NCI-H1436 (cell line): ENCODE measurements at regions not wholly inside any gene's neighbourhood (a gene's known extent, or its start where the extent isn't known, plus 50 kb on each side); places are given as distances from the start of the nearest gene placed in this dataset.

Source experiments
- DNase-seq: peaks from one replicate; lab custom pipeline; 2025; lab: John Stamatoyannopoulos, UW

DNA sequence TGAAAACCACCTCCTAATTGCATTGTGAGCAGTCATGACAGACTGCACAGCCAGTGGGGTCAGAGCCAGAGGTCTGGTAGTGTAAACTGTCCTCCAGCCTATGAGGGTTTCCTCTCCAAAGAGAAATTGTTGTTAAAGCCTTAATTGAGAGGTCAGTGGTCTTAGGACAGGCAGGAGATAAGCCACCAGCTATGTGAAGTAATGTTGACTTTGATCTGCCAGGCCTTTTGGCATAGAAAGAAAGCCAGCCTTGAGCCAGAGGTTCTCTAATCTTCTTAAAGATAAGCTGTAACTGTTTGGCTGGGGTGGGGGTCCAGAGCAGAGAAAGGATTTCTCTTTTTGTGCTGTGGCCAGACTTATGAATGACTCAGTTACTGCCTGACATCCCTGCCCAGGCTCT lies 248.4 kb downstream of the WDR11 start:
- no peak for DNase-seq

DNA sequence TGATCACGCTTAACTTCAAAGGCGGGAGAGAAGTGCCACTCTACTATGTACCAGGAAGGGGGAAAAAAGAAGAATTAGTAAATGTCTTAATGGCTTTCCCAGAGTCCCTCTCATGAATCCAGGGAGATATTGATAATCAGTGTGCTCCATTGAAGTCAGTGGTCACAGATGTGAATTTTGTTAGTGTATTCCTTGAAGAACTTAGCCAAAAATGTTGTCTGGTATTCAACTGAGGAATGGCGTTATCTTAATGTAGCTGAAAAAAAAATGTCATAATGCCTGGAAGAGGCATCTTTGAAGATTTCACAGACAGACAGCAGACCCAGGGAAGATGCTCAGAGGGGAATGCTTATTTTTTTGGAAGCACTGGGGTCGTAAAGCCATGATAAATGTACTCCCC lies 250.4 kb downstream of the WDR11 start:
- no peak for DNase-seq

DNA sequence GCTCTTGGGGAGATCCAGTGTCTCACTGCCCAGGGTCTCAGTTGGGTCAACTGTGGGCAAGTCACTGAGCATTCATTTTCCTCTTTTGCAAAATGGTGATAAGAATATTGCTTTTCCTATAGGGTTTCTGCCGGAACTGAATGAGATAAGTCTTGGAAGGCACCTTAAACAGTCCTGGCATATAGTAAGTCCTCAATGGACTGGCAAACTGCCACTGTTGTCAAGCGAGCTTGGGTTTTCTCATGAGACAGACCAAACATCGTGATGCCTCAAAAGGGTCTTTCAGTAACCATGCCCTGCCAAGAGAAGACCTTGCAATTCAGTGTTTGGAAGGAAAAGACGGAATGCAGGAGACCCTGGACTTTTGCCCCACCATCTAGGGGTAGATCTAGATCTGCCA lies 251.5 kb downstream of the WDR11 start:
- no peak for DNase-seq

DNA sequence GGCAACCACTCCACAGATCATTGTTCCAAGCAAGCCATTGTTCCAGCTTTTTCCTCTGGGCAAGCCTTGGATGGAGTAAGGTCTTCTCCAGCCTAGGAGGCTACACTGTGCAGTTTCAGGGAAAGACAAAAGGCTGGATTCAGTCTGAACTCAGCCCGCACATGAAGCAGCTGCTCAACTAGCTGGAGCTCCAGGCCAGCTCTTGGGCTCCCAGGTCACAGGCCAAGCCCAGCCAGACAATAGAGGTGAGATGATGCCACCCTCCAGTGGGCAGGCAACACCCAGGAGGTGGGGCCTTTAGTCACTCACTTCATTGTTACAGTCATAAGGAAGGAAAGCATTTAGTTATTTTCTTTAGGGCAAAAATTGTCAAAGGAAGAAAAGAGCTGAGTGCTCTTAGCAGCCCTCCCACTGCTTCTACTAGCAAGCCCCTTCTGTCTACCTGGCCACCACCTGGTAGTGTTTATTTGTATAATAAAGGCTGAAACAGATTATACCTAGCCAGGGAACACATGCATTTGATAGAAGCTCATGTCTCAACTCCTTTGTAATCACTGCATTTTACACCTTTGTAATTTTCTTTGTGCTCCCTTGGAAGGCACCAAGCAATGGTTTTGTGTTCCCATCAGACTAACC lies 253.4 kb downstream of the WDR11 start:
- DNase-seq, result no peak

DNA sequence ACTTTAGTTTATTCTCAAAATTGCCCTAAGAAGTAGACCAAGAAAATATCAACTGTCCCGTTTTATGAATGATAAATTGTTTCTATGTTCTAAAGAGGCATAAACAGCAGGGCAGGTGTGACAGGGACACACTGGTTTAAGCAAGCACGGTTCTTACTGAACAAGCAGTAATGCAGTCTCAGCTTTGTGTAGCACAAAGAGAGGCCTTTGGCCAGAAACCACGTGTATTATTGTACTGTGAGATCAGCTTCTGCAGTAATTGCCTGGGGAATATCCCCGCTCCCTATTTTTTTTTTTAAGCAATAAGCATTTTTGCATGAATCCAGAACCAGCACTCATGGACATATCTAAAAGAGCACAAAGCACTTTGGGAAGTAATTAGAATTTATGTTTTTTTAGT lies 255.4 kb downstream of the WDR11 start:
- DNase-seq, result no peak

DNA sequence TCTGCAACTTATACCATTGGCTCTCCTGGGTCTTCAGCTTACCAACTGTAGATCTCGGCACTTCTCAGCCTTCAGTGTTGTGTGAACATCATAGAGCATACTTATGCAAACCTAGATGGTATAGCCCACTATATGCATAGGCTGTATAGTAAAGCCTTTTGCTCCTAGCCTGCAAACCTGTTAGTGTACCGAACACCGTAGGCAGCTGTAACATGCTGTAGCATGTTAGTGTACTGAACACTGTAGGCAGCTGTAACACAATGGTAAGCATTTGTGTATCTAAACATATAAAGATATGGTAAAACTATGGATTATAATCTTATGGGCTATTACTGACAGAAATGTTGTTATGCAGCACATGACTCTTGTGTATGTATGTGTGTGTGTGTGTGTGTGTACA lies 256.9 kb downstream of the WDR11 start:
- no peak for DNase-seq

DNA sequence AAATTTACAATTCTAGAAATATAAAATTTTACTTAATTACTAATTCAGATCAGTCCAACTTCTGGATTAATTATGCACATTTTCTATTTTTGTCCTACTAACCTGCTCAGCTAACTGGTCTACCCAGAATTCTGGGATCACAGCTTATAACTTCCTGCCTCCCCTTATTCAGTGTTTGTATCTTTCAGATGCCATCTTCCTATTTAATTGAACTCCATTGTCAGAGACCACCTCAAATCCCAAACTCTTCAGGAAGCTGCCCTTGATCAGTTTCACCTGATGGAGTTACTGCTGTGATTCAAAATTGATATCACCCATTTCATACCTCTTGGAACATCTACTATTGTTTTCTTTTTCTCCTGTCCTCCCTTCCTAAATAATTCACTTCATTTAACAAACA lies 259.2 kb downstream of the WDR11 start:
- no peak for DNase-seq

DNA sequence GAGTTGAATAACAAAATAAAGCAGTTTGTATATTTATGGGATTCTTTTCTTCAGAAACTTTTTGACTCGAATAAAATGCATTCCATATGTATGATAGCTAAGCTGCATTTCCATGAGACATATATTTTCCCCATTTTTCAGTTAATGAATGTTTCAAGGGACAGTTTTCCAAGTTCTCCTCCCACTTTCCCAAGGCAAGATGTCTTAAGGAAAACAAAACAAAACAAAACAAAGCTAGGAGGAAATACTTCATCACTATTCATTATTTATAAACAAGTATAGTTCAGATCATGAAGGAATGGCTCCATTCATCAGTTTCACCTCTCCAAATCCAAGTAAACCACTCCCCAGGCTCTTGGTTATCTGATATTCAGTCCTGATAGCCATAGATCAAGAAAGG lies 261.0 kb downstream of the WDR11 start:
- DNase-seq, result no peak

DNA sequence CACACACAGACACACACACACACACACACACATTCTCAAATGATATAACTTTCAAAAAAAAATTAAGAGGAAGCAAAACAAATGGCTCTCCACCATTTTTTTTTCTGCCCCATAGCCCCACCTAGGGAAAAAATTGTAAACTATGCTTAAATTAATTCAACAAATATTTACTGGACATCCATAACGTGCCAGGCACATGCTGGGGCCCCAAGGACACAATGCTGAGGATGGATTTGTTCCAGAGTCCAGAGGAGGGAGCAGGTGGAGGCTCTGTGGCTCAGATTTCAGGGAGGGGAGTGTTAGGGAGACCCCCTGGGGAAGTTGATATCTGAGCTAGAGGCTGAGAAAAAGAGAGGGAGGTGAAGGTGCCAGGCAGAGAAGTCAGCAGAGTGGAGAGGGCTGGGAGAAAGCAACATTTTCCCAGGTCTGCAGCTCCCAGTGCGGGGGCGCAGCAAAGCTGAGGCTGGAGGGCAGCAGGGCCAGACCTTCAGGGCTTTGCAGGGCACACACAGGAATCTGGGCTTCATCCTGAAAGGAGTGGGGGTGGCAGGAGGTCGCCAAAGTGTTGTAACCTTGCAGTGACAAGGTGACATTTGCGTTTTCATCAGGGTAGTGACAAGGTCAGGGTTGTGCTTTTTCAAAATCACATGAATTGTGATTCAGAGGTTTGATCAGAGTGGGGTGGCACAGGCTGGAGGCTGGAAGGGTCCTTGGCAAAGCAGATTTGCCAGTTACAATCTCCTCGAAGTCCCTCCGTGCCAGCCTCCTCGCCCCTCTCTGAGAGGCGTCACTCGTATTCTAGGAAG lies 261.6 kb downstream of the WDR11 start:
- no peak for DNase-seq

DNA sequence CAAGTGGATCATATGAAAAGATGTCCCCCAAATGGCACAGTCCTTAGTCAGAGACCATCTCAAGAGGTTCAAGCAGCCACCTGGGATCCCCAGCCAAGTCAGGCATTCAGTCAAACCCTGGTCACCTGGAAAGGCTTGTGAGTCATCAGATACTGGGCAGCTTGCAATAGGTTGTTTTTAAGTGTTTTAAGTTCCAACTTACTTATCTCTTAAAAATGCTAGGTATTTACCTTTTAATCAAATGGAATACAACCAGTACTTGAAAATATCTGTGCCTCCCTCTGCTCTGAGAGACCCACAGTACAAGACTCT lies 262.2 kb downstream of the WDR11 start:
- DNase-seq, result no peak

DNA sequence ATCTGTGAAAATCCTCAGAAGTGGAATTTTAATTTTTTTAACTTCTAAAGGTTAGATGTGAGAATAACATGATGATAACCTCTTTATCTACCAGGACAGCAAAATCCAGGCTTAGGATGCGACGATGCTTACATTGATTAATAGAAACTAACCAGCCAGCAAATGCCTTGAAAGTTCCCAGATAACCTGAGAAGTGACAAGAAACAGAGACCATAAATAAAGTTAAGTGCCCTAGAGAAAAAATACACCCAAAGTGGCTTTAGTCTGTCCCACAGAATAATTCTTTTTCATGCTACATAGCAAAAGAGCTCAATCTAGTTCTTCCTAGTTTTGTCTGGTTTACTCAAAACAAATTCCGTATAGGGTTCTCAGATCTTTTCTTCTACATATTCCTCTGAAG lies 262.7 kb downstream of the WDR11 start:
- DNase-seq, result no peak

DNA sequence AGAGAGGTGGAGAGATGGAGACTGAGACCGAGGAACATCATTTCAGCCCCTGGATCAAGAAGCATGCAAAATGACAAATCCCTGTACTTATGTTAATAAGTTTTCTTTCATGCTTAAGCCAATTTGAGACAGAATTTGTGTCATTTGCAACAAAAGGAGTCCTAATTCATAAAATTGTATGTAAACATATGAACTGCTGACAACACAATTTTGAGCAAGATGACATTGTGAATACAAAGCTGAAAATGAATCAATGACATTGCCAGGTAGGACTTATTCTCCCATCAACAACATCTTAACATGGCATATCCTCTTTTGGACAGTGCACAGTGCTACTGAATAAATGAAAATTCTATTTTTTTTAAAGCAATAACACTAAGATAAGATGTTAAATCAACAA lies 264.0 kb downstream of the WDR11 start:
- DNase-seq, result no peak

DNA sequence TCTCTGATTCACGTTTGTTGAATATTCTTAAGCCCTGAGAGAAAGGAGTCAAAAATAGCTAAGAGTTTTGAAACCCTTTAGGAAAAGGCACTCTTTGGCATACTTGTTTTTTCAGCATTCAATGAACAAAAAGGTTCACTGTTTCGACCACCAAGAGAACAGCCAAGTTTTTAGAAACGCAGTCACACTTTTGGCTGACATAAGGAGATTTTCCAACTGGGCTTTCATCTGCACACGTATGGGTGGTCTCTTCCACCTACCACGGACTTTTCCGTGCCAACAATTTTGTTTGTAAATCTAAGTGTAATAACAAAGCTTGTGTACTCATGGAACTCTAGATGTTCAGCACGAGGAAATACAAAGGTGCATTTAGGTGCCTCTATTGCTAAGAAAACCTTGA lies 270.3 kb downstream of the WDR11 start:
- DNase-seq, result no peak

DNA sequence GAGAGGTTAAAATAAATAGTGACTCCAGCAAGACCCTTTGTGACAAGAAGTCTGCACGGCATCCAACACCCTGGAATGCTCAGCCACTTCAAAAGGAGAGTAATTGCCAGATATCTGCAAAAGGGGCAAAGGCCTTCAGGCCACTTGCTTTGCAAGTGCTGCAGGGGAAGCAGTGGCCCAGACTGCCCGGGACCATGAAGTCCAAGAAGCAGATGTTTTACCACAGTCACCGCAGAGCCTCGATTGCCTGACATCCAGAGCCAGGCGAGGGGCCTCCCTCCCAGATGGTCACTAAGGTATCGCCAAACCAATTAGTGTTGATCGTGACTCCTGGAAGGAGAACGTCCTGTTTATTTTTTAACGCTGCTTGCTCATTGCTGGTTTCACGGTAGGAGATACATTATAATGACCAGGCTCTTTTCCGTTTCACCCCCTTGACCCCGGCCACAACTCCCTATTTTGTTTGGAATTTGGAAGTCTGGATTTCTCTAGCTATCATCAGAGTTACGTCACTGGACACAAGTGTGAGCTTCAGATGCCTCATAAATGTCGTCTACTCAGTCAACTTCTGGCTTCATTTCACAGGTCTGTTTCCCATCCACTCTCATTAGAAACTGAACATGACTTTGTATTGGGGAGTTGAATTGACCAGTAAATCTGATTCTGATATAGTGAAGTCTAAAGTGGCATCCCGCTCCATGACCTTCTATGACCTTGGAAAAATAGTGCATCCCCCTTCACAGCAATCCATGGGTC lies 276.2 kb downstream of the WDR11 start:
- DNase-seq, result no peak

DNA sequence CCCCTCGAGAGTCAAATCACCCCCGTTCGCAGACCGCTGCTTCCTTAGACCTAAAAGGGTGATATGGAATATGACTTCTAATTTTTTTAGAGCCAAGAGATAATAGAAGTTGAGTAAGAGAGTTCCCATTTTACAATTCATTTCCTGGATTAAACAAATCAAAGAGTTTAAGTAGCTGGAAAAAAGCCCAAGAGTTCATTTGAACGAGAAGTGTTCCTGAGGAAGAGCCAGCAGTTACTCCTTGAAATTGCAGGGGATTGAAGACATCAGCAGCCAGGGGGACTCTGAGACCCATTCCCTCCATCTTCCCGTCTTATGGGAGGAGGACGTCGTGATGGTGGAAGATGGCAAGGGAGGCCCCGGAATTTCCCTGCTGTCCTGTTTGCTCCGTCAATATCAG lies 277.0 kb downstream of the WDR11 start:
- DNase-seq, result no peak

DNA sequence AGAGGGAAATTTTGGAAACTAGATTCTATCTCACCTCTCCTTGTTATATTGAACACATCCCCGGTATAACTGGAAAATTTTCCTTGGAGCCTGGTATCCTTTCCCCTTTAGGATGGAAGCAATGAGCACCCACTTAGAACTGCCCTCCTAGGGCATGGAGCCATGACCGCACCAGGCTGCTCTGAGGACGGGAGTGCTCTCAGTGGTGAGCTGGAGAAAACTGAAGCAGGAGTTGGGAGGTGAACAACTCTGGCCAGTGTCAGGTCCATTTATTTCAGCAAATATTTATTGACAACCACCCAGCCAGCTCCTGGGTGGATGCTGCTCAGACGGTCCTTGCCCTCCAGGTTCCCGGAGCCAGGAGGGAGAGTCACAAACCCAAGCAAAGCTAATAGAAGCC lies 278.1 kb downstream of the WDR11 start:
- DNase-seq, result no peak

DNA sequence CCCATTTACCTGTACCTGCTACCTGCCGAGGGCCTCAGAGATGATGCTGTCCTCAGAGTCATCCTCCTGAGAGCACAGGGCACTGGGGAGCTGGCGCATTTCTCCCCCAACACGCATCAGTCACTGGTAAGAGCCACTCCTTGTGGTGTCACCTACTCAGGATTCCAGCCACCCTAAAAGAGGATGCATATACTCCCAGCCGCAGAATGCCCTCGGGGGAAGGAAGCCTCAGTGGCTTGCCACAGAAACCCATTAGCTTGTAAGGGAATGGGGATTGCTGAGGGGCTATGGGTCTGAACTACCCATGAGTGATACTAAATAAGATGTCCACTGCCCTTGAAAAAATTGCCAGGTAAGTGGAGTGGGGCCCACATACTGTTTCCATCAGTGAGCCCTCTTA lies 279.2 kb downstream of the WDR11 start:
- no peak for DNase-seq

DNA sequence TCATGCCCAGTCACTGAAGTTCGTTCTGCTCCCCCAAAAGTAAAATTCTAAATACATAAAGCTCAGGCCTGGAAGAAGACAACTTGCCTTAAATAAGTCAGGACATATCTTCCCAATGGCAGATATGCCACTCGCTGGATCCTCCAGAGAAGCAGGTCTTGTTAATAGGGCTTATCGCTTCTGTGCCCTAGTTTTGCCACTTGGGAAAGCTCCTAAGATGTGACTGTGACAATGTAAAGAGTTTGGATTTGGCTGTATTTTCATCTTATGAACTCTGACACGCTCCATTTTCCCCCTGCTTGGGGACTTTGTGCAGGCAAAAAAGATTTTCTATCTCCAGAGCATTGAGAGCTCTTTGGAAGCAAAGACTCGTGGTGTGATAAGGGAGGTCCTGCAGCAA lies 279.9 kb downstream of the WDR11 start:
- no peak for DNase-seq

DNA sequence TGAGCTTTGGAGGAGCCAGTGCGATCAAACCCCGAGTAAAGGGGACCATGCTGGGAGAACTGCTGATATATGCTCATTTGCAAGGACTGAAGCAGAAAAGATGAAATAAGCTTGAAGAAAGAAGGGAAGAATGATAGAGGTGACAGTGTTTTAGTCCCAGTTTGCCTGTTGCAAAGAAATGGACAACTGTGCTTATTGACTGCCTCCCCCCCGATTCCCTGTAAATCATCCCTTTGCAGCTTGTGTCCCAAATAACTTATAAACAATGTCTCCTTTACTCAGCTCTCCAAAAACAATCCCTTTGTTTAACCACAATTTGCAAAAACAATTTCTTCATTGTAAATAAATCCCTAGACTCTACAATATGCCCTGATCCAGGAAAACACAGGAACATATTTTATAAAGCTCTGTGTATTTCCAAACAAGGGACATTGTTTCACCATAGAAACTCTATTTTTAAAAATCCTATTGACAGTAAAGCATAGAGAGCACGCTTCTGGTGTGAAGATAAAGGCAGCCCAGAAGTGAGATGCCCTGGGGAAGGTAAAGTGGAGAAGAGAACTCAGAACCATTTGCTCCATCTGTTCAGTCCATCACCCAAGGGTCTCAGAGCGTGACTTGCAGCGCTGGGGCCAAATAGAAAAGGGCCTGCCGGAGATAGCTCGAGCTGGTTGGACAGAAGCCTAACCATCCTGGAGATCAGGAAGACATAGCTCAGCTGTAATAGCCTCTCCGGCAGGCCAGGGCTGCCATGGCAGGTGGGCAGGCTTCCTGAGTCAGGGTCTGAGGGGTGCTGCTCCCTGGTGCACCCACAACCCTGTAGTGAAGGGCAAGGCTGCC lies 280.5 kb downstream of the WDR11 start:
- no peak for DNase-seq

DNA sequence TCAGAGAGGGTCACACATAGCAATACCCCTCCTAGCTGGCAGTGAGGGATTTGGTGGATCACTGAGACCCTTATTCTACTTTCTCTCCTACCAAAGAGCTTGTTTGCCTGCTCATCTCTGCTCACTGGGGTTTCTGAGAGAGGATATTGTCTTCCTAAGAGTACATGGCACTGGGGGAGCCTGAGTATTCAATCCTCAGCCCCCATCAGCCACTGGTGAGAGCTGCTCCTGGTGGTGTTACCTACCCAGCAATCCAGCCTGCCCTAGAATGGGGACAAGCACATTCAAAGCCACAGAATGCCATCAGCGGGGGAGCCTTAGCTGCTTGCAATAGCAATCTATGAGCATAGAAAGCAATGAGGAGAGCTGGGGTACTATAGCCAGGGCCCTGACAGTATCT lies 281.1 kb downstream of the WDR11 start:
- DNase-seq, result no peak

DNA sequence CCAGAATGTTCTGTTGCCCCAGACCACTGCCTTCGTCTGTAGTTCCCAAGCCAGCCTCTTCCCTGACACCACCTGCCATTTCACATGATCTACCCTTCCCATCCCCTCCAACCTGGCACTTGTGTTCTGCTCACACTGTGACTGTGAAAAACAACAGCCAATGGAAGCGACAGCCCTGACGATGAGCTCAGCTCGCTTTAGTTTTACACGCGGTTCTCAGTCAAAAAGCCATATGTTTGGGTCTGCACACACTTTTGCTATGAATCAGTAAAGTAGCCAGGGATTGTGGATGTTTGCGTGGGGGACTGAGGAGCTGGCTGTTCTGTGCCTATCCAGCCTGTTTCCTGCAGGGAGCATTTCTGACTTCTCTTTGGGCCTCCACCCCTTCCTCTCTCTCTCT lies 282.7 kb downstream of the WDR11 start:
- DNase-seq, result no peak

DNA sequence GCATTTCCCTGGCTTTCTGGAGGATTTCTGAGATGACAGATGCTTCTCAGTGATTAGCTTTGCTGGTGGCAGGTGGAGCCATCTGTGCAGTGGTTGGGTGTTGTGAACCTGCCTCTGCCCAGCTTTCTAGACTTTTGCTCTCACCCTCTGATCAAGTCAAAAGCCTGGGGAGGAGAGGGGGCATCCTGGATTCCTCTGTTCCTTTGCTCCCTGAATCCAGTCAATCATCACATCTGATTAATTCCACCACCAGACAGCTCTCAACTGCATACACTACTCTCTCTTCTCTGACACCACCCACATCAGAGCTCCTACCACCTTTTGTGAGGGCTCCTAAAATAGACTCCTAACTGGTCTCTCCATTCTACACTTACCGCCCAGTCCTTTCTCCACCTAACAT lies 283.5 kb downstream of the WDR11 start:
- no peak for DNase-seq

DNA sequence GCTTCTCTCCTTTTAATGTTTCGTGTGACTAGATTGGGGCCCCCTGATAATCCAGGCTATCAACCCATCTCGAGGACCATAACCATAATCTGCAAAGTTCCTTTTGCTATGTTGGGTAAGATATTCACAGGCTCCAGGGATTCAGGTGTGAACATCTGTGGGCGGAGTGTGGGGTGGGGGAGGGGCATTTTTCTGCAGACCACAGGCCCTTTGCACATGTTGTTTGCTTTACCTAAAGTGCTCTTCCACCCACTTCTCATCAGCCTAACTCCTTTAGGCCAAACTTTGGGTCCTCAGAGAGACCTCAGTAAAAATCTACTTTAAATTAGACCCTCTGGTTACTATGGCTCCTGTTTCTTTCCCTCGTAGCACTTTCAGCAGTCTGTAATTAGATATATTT lies 284.4 kb downstream of the WDR11 start:
- DNase-seq, result no peak
